OCI-LY7 (cell line): ENCODE measurements at regions not wholly inside any gene's neighbourhood (a gene's known extent, or its start where the extent isn't known, plus 50 kb on each side); places are given as distances from the start of the nearest gene placed in this dataset.

Experiments
- CTCF ChIP-seq: fragments of 200-600 bp; sonication (generic); conservative IDR thresholded peaks from 2 replicates; pipeline ENCODE4 v1.5.1; 2014; ENCODE audit warnings: mild to moderate bottlenecking, antibody characterized with exemption, low read length, moderate library complexity, mixed read lengths
- EZH2phosphoT487 ChIP-seq: fragments of 200-600 bp; sonication (generic); IDR thresholded peaks from 2 replicates; pipeline ENCODE4 v1.6.1; 2018; ENCODE audit warnings: low read depth, borderline replicate concordance, mild to moderate bottlenecking, mixed run types, antibody characterized with exemption, low read length, moderate library complexity, mixed read lengths

- TF ChIP-seq CTCF (no peak), EZH2phosphoT487 (no peak)
These were observed 633.5 kb upstream of the AMELY start for GRCh38 chrY:7545060-7545459.
